WTC11 (cell line): ENCODE measurements at regions not wholly inside any gene's neighbourhood (a gene's known extent, or its start where the extent isn't known, plus 50 kb on each side); places are given as distances from the start of the nearest gene placed in this dataset.

Experiments
- ATAC-seq: fragments of 200-7000 bp; cut with Tn5 transposase; 2 replicates; pipeline ENCODE4 v1.10.0; 2021; ENCODE audit warnings: mild to moderate bottlenecking, moderate library complexity
- CTCF ChIA-PET: fragments of 300-600 bp; sonication (Branson Sonifier 250); formaldehyde crosslinking; loops from one replicate; lab custom pipeline; 2021; ENCODE audit warnings: antibody characterized with exemption; lab: Charles Lee
- POLR2A ChIA-PET: fragments of 350-600 bp; sonication (Branson Sonifier 250); formaldehyde crosslinking; loops from one replicate; lab custom pipeline; 2021; ENCODE audit warnings: antibody characterized with exemption; lab: Charles Lee
- DNase-seq: peaks from one replicate; pipeline ENCODE4 v3.0.0; 2021; ENCODE audit warnings: low spot score
- H3K27ac Mint-ChIP-seq: 2 replicates; pipeline ENCODE4 v1.8.0; 2021; ENCODE audit warnings: mixed read lengths
- H3K27me3 Mint-ChIP-seq: 2 replicates; pipeline ENCODE4 v1.8.0; 2021; ENCODE audit warnings: low read depth, mild to moderate bottlenecking, moderate library complexity, mixed read lengths
- H3K36me3 Mint-ChIP-seq: 2 replicates; pipeline ENCODE4 v1.8.0; 2021; ENCODE audit warnings: mixed read lengths
- H3K4me1 Mint-ChIP-seq: 2 replicates; pipeline ENCODE4 v1.8.0; 2022; ENCODE audit warnings: mixed read lengths
- H3K4me3 Mint-ChIP-seq: 2 replicates; pipeline ENCODE4 v1.8.0; 2021; ENCODE audit warnings: mild to moderate bottlenecking, moderate library complexity, mixed read lengths
- H3K9me3 Mint-ChIP-seq: 2 replicates; pipeline ENCODE4 v1.8.0; 2021; ENCODE audit warnings: mixed read lengths
- ARID4B ChIP-seq: sonication (generic); formaldehyde crosslinking; IDR thresholded peaks from 2 replicates; pipeline ENCODE4 v1.8.0; 2023; ENCODE audit warnings: missing genetic modification reagents, mild to moderate bottlenecking, borderline replicate concordance
- ATF1 ChIP-seq: sonication (generic); formaldehyde crosslinking; IDR thresholded peaks from 2 replicates; pipeline ENCODE4 v1.8.1; 2023; ENCODE audit warnings: mild to moderate bottlenecking, moderate library complexity, missing genetic modification reagents
- ATF3 ChIP-seq: sonication (generic); formaldehyde crosslinking; conservative IDR thresholded peaks from 2 replicates; pipeline ENCODE4 v1.8.1; 2022; ENCODE audit warnings: mild to moderate bottlenecking, missing genetic modification reagents
- ERG ChIP-seq: fragments of 250-450 bp; sonication (Bioruptor Pico); IDR thresholded peaks from 2 replicates; pipeline ENCODE4 v1.8.0; 2021; ENCODE audit warnings: mild to moderate bottlenecking
- FOXP1 ChIP-seq: sonication (generic); formaldehyde crosslinking; IDR thresholded peaks from 2 replicates; pipeline ENCODE4 v1.8.0; 2022; ENCODE audit warnings: missing genetic modification reagents, mild to moderate bottlenecking, moderate library complexity, borderline replicate concordance
- JUN ChIP-seq: sonication (generic); formaldehyde crosslinking; IDR thresholded peaks from 2 replicates; pipeline ENCODE4 v1.8.0; 2023; ENCODE audit warnings: mild to moderate bottlenecking, missing genetic modification reagents
- MAX ChIP-seq: sonication (generic); formaldehyde crosslinking; IDR thresholded peaks from 2 replicates; pipeline ENCODE4 v1.8.0; 2022; ENCODE audit warnings: mild to moderate bottlenecking, missing genetic modification reagents
- MLX ChIP-seq: sonication (generic); formaldehyde crosslinking; IDR thresholded peaks from 2 replicates; pipeline ENCODE4 v1.8.1; 2023; ENCODE audit warnings: mild to moderate bottlenecking, missing genetic modification reagents, moderate library complexity
- NFYB ChIP-seq: sonication (generic); formaldehyde crosslinking; conservative IDR thresholded peaks from 2 replicates; pipeline ENCODE4 v1.8.0; 2022; ENCODE audit warnings: low read depth, missing genetic modification reagents
- NR1H2 ChIP-seq: sonication (generic); formaldehyde crosslinking; IDR thresholded peaks from 2 replicates; pipeline ENCODE4 v1.9.0; 2021; ENCODE audit warnings: mild to moderate bottlenecking, moderate library complexity, missing genetic modification reagents
- OVOL2 ChIP-seq: fragments of 250-450 bp; sonication (Bioruptor Pico); IDR thresholded peaks from 2 replicates; pipeline ENCODE4 v1.9.0; 2021; ENCODE audit warnings: mild to moderate bottlenecking, borderline replicate concordance
- PRRX2 ChIP-seq: fragments of 250-450 bp; sonication (Bioruptor Pico); IDR thresholded peaks from 2 replicates; pipeline ENCODE4 v1.8.0; 2021; ENCODE audit warnings: mild to moderate bottlenecking
- SMAD4 ChIP-seq: sonication (generic); formaldehyde crosslinking; IDR thresholded peaks from 2 replicates; pipeline ENCODE4 v1.8.0; 2022; ENCODE audit warnings: mild to moderate bottlenecking, missing genetic modification reagents
- TCF7 ChIP-seq: sonication (generic); formaldehyde crosslinking; IDR thresholded peaks from 2 replicates; pipeline ENCODE4 v1.8.0; 2022; ENCODE audit warnings: mild to moderate bottlenecking, low read depth, missing genetic modification reagents, moderate library complexity
- ZNF121 ChIP-seq: sonication (generic); formaldehyde crosslinking; IDR thresholded peaks from 2 replicates; pipeline ENCODE4 v1.8.0; 2023; ENCODE audit warnings: missing genetic modification reagents
- ZNF138 ChIP-seq: sonication (generic); formaldehyde crosslinking; conservative IDR thresholded peaks from 2 replicates; pipeline ENCODE4 v1.8.1; 2022; ENCODE audit warnings: mild to moderate bottlenecking, moderate library complexity, missing genetic modification reagents
- ZNF512 ChIP-seq: sonication (generic); formaldehyde crosslinking; IDR thresholded peaks from 2 replicates; pipeline ENCODE4 v1.8.1; 2022; ENCODE audit warnings: missing genetic modification reagents, borderline replicate concordance
- ZSCAN18 ChIP-seq: fragments of 250-450 bp; sonication (Bioruptor Pico); IDR thresholded peaks from 2 replicates; pipeline ENCODE4 v2.1.2; 2022; ENCODE audit warnings: mild to moderate bottlenecking, moderate library complexity

GRCh38 chr21:16945580-16945979 lies 567.3 kb upstream of the CXADR start:
- DNase-seq = no peak
- no peak overlapping the region for H3K4me3 Mint-ChIP-seq
- peaks cover 8% of the 10 kb centered on the region; the same call in 1 of the 2 replicates for H3K36me3 Mint-ChIP-seq

GRCh38 chr21:16956824-16957223 lies 556.0 kb upstream of the CXADR start:
- Mint-ChIP-seq H3K27me3 (no peaks in the 10 kb centered on the region), H3K27ac (no peak overlapping the region), H3K36me3 (peaks cover 5% of the 10 kb centered on the region; the same call in 1 of the 2 replicates)
- DNase-seq = no peak
- POLR2A ChIA-PET = no interaction called here
- TF ChIP-seq NR1H2 (no peak), TCF7 (CRISPR knock-in tag) (no peak), SMAD4 (CRISPR knock-in tag) (no peak), ZNF121 (no peak), JUN (CRISPR knock-in tag) (no peak), FOXP1 (CRISPR knock-in tag) (no peak), ARID4B (CRISPR knock-in tag) (no peak), ZNF138 (CRISPR knock-in tag) (no peak), OVOL2 (CRISPR knock-in tag) (no peak)
- TF ChIP-seq, all 79 proteins: peak for 0
- no peak for ATAC-seq
- CTCF ChIA-PET = no interaction called here
- Mint-ChIP-seq H3K4me1 (no peaks in the 10 kb centered on the region), H3K4me3 (no peak overlapping the region), H3K9me3 (peaks cover 11% of the 10 kb centered on the region)

More at GRCh38 chr21:16945580-16945979, 567.3 kb upstream of the CXADR start:
- TF ChIP-seq ERG (CRISPR knock-in tag) = no peak
- TF ChIP-seq NFYB (CRISPR knock-in tag) = no peak
- TF ChIP-seq ARID4B (CRISPR knock-in tag) = no peak
- TF ChIP-seq, all 79 proteins: peak for 0
- Mint-ChIP-seq H3K27me3 (no peaks in the 10 kb centered on the region), H3K4me1 (no peaks in the 10 kb centered on the region), H3K27ac (no peak overlapping the region), H3K9me3 (peaks cover 15% of the 10 kb centered on the region)
- no peak for ATAC-seq
- POLR2A ChIA-PET = no interaction called here
- CTCF ChIA-PET = no interaction called here

GRCh38 chr21:16965424-16965823 lies 547.4 kb upstream of the CXADR start:
- CTCF ChIA-PET = no interaction called here
- no peak overlapping the region for H3K4me3 Mint-ChIP-seq
- TF ChIP-seq ZSCAN18 (CRISPR knock-in tag) (no peak), MLX (CRISPR knock-in tag) (no peak), ATF1 (CRISPR knock-in tag) (no peak), PRRX2 (CRISPR knock-in tag) (no peak), ATF3 (CRISPR knock-in tag) (no peak), MAX (CRISPR knock-in tag) (no peak), ZNF512 (no peak)

More at GRCh38 chr21:16965424-16965823, 547.4 kb upstream of the CXADR start:
- DNase-seq = no peak
- peaks cover 22% of the 10 kb centered on the region for H3K36me3 Mint-ChIP-seq
- no peak overlapping the region for H3K27ac Mint-ChIP-seq
- POLR2A ChIA-PET = no interaction called here
- H3K27me3 Mint-ChIP-seq = peaks cover 3% of the 10 kb centered on the region; the same call in 1 of the 2 replicates
- peaks cover 30% of the 10 kb centered on the region for H3K9me3 Mint-ChIP-seq
- no peak for ATAC-seq
- no peaks in the 10 kb centered on the region for H3K4me1 Mint-ChIP-seq
